ENCODE measurements at regions not wholly inside any gene's neighbourhood (a gene's known extent, or its start where the extent isn't known, plus 50 kb on each side); places are given as distances from the start of the nearest gene placed in this dataset.
"Not testable (repeated sequence)": the region's sequence is repeated elsewhere in the genome, so short reads cannot be mapped to it uniquely, and the experiment has no call there.

- Histone ChIP-seq H3K36me3 (ENCODE audit: control insufficient read depth in 2 of 2, insufficient read depth in 2 of 2, low read length in 1 of 2) (no peaks in the 10 kb centered on the region), H3K4me1 (ENCODE audit: control insufficient read depth in 2 of 2, insufficient read depth in 2 of 2, low read length in 1 of 2) (no peaks in the 10 kb centered on the region), H3K4me3 (ENCODE audit: low read depth in 1 of 2, low read length in 2 of 2) (no peak overlapping the region), H3K27ac (ENCODE audit: low read depth in 2 of 2, low read length in 1 of 2) (no peak overlapping the region), H3K27me3 (ENCODE audit: control insufficient read depth in 1 of 2, insufficient read depth in 2 of 2, low read length in 2 of 2) (no peaks in the 10 kb centered on the region), H3K9me3 (ENCODE audit: control insufficient read depth in 2 of 2, insufficient read depth in 1 of 2, low read depth in 1 of 2, low read length in 1 of 2) (no peaks in the 10 kb centered on the region)
- WGBS, 2 donors: 75 to 76% methylated on average over 3 of the region's 3 CpGs
These were observed 258.0 kb upstream of the PRKCQ start for GRCh38 chr10:6838118-6838517.

- H3K27me3 ChIP-seq (ENCODE audit: control insufficient read depth in 1 of 2, insufficient read depth in 2 of 2, low read length in 2 of 2): no peaks in the 10 kb centered on the region
- H3K9me3 ChIP-seq (ENCODE audit: control insufficient read depth in 2 of 2, insufficient read depth in 1 of 2, low read depth in 1 of 2, low read length in 1 of 2): no peaks in the 10 kb centered on the region
- WGBS, 2 donors: 36 to 45% methylated on average over 2 of the region's 2 CpGs
- H3K36me3 ChIP-seq (ENCODE audit: control insufficient read depth in 2 of 2, insufficient read depth in 2 of 2, low read length in 1 of 2): no peaks in the 10 kb centered on the region
- no peak overlapping the region for H3K4me3 ChIP-seq (ENCODE audit: low read depth in 1 of 2, low read length in 2 of 2)
- no peak overlapping the region for H3K27ac ChIP-seq (ENCODE audit: low read depth in 2 of 2, low read length in 1 of 2)
- H3K4me1 ChIP-seq (ENCODE audit: control insufficient read depth in 2 of 2, insufficient read depth in 2 of 2, low read length in 1 of 2): no peaks in the 10 kb centered on the region
These were observed 253.5 kb upstream of the PRKCQ start for GRCh38 chr10:6833458-6834011.

GRCh38 chr10:6830981-6831380, 250.9 kb upstream of the PRKCQ start:
- H3K4me3 ChIP-seq (ENCODE audit: low read depth in 1 of 2, low read length in 2 of 2); H3K4me1 ChIP-seq (ENCODE audit: control insufficient read depth in 2 of 2, insufficient read depth in 2 of 2, low read length in 1 of 2); H3K36me3 ChIP-seq (ENCODE audit: control insufficient read depth in 2 of 2, insufficient read depth in 2 of 2, low read length in 1 of 2); H3K27me3 ChIP-seq (ENCODE audit: control insufficient read depth in 1 of 2, insufficient read depth in 2 of 2, low read length in 2 of 2); H3K9me3 ChIP-seq (ENCODE audit: control insufficient read depth in 2 of 2, insufficient read depth in 1 of 2, low read depth in 1 of 2, low read length in 1 of 2); H3K27ac ChIP-seq (ENCODE audit: low read depth in 2 of 2, low read length in 1 of 2): not testable (repeated sequence)
- 48 to 55% methylated on average over 4 of the region's 4 CpGs for WGBS, 2 donors

- H3K9me3 ChIP-seq (ENCODE audit: control insufficient read depth in 2 of 2, insufficient read depth in 1 of 2, low read depth in 1 of 2, low read length in 1 of 2); H3K27ac ChIP-seq (ENCODE audit: low read depth in 2 of 2, low read length in 1 of 2); H3K27me3 ChIP-seq (ENCODE audit: control insufficient read depth in 1 of 2, insufficient read depth in 2 of 2, low read length in 2 of 2); H3K36me3 ChIP-seq (ENCODE audit: control insufficient read depth in 2 of 2, insufficient read depth in 2 of 2, low read length in 1 of 2); H3K4me3 ChIP-seq (ENCODE audit: low read depth in 1 of 2, low read length in 2 of 2); H3K4me1 ChIP-seq (ENCODE audit: control insufficient read depth in 2 of 2, insufficient read depth in 2 of 2, low read length in 1 of 2): not testable (repeated sequence)
- WGBS, 2 donors: 65 to 72% methylated on average over 3 to 4 of the region's 5 CpGs
These were observed 244.7 kb upstream of the PRKCQ start for GRCh38 chr10:6824793-6825192.

- Histone ChIP-seq H3K36me3 (ENCODE audit: control insufficient read depth in 2 of 2, insufficient read depth in 2 of 2, low read length in 1 of 2) (no peaks in the 10 kb centered on the region), H3K9me3 (ENCODE audit: control insufficient read depth in 2 of 2, insufficient read depth in 1 of 2, low read depth in 1 of 2, low read length in 1 of 2) (no peaks in the 10 kb centered on the region), H3K27me3 (ENCODE audit: control insufficient read depth in 1 of 2, insufficient read depth in 2 of 2, low read length in 2 of 2) (no peaks in the 10 kb centered on the region), H3K4me3 (ENCODE audit: low read depth in 1 of 2, low read length in 2 of 2) (no peak overlapping the region), H3K27ac (ENCODE audit: low read depth in 2 of 2, low read length in 1 of 2) (no peak overlapping the region), H3K4me1 (ENCODE audit: control insufficient read depth in 2 of 2, insufficient read depth in 2 of 2, low read length in 1 of 2) (no peaks in the 10 kb centered on the region)
- WGBS, 2 donors: 0 to 2% methylated on average over 1 of the region's 1 CpG
These were observed 243.7 kb upstream of the PRKCQ start for GRCh38 chr10:6823770-6824169.

GRCh38 chr10:6819301-6819700, 239.2 kb upstream of the PRKCQ start:
- Histone ChIP-seq H3K27ac (ENCODE audit: low read depth in 2 of 2, low read length in 1 of 2) (no peak overlapping the region), H3K4me1 (ENCODE audit: control insufficient read depth in 2 of 2, insufficient read depth in 2 of 2, low read length in 1 of 2) (no peaks in the 10 kb centered on the region), H3K4me3 (ENCODE audit: low read depth in 1 of 2, low read length in 2 of 2) (no peak overlapping the region), H3K9me3 (ENCODE audit: control insufficient read depth in 2 of 2, insufficient read depth in 1 of 2, low read depth in 1 of 2, low read length in 1 of 2) (no peaks in the 10 kb centered on the region), H3K36me3 (ENCODE audit: control insufficient read depth in 2 of 2, insufficient read depth in 2 of 2, low read length in 1 of 2) (no peaks in the 10 kb centered on the region), H3K27me3 (ENCODE audit: control insufficient read depth in 1 of 2, insufficient read depth in 2 of 2, low read length in 2 of 2) (no peaks in the 10 kb centered on the region)
- 83% methylated on average over 10 of the region's 10 CpGs for WGBS, 2 donors

GRCh38 chr10:6817770-6818169, 237.7 kb upstream of the PRKCQ start:
- no peak overlapping the region for H3K4me3 ChIP-seq (ENCODE audit: low read depth in 1 of 2, low read length in 2 of 2)
- H3K27me3 ChIP-seq (ENCODE audit: control insufficient read depth in 1 of 2, insufficient read depth in 2 of 2, low read length in 2 of 2): no peaks in the 10 kb centered on the region
- 80 to 87% methylated on average over 4 of the region's 4 CpGs for WGBS, 2 donors
- H3K27ac ChIP-seq (ENCODE audit: low read depth in 2 of 2, low read length in 1 of 2): no peak overlapping the region
- no peaks in the 10 kb centered on the region for H3K9me3 ChIP-seq (ENCODE audit: control insufficient read depth in 2 of 2, insufficient read depth in 1 of 2, low read depth in 1 of 2, low read length in 1 of 2)
- H3K4me1 ChIP-seq (ENCODE audit: control insufficient read depth in 2 of 2, insufficient read depth in 2 of 2, low read length in 1 of 2): no peaks in the 10 kb centered on the region
- no peaks in the 10 kb centered on the region for H3K36me3 ChIP-seq (ENCODE audit: control insufficient read depth in 2 of 2, insufficient read depth in 2 of 2, low read length in 1 of 2)

- H3K27me3 ChIP-seq (ENCODE audit: control insufficient read depth in 1 of 2, insufficient read depth in 2 of 2, low read length in 2 of 2): no peaks in the 10 kb centered on the region
- H3K27ac ChIP-seq (ENCODE audit: low read depth in 2 of 2, low read length in 1 of 2): no peak overlapping the region
- H3K9me3 ChIP-seq (ENCODE audit: control insufficient read depth in 2 of 2, insufficient read depth in 1 of 2, low read depth in 1 of 2, low read length in 1 of 2): no peaks in the 10 kb centered on the region
- H3K4me1 ChIP-seq (ENCODE audit: control insufficient read depth in 2 of 2, insufficient read depth in 2 of 2, low read length in 1 of 2): no peaks in the 10 kb centered on the region
- 83 to 84% methylated on average over 3 of the region's 3 CpGs for WGBS, 2 donors
- H3K36me3 ChIP-seq (ENCODE audit: control insufficient read depth in 2 of 2, insufficient read depth in 2 of 2, low read length in 1 of 2): no peaks in the 10 kb centered on the region
- no peak overlapping the region for H3K4me3 ChIP-seq (ENCODE audit: low read depth in 1 of 2, low read length in 2 of 2)
These were observed 235.3 kb upstream of the PRKCQ start for GRCh38 chr10:6815346-6815745.

- no peaks in the 10 kb centered on the region for H3K27me3 ChIP-seq (ENCODE audit: control insufficient read depth in 1 of 2, insufficient read depth in 2 of 2, low read length in 2 of 2)
- no peaks in the 10 kb centered on the region for H3K36me3 ChIP-seq (ENCODE audit: control insufficient read depth in 2 of 2, insufficient read depth in 2 of 2, low read length in 1 of 2)
- H3K9me3 ChIP-seq (ENCODE audit: control insufficient read depth in 2 of 2, insufficient read depth in 1 of 2, low read depth in 1 of 2, low read length in 1 of 2): no peaks in the 10 kb centered on the region
- H3K4me1 ChIP-seq (ENCODE audit: control insufficient read depth in 2 of 2, insufficient read depth in 2 of 2, low read length in 1 of 2): no peaks in the 10 kb centered on the region
- WGBS, 2 donors: 37 to 40% methylated on average over 2 of the region's 2 CpGs
- no peak overlapping the region for H3K4me3 ChIP-seq (ENCODE audit: low read depth in 1 of 2, low read length in 2 of 2)
- H3K27ac ChIP-seq (ENCODE audit: low read depth in 2 of 2, low read length in 1 of 2): no peak overlapping the region
These were observed 233.8 kb upstream of the PRKCQ start for GRCh38 chr10:6813856-6814255.

- H3K27me3 ChIP-seq (ENCODE audit: control insufficient read depth in 1 of 2, insufficient read depth in 2 of 2, low read length in 2 of 2): no peaks in the 10 kb centered on the region
- no peaks in the 10 kb centered on the region for H3K36me3 ChIP-seq (ENCODE audit: control insufficient read depth in 2 of 2, insufficient read depth in 2 of 2, low read length in 1 of 2)
- H3K4me1 ChIP-seq (ENCODE audit: control insufficient read depth in 2 of 2, insufficient read depth in 2 of 2, low read length in 1 of 2): no peaks in the 10 kb centered on the region
- H3K27ac ChIP-seq (ENCODE audit: low read depth in 2 of 2, low read length in 1 of 2): no peak overlapping the region
- H3K9me3 ChIP-seq (ENCODE audit: control insufficient read depth in 2 of 2, insufficient read depth in 1 of 2, low read depth in 1 of 2, low read length in 1 of 2): no peaks in the 10 kb centered on the region
- no peak overlapping the region for H3K4me3 ChIP-seq (ENCODE audit: low read depth in 1 of 2, low read length in 2 of 2)
- WGBS, 2 donors: 53 to 58% methylated on average over 3 of the region's 3 CpGs
These were observed 233.2 kb upstream of the PRKCQ start for GRCh38 chr10:6813306-6813705.

Measured in esophagus (tissue), 2 donors.